ENCODE measurements at regions not wholly inside any gene's neighbourhood (a gene's known extent, or its start where the extent isn't known, plus 50 kb on each side); places are given as distances from the start of the nearest gene placed in this dataset.

DNA sequence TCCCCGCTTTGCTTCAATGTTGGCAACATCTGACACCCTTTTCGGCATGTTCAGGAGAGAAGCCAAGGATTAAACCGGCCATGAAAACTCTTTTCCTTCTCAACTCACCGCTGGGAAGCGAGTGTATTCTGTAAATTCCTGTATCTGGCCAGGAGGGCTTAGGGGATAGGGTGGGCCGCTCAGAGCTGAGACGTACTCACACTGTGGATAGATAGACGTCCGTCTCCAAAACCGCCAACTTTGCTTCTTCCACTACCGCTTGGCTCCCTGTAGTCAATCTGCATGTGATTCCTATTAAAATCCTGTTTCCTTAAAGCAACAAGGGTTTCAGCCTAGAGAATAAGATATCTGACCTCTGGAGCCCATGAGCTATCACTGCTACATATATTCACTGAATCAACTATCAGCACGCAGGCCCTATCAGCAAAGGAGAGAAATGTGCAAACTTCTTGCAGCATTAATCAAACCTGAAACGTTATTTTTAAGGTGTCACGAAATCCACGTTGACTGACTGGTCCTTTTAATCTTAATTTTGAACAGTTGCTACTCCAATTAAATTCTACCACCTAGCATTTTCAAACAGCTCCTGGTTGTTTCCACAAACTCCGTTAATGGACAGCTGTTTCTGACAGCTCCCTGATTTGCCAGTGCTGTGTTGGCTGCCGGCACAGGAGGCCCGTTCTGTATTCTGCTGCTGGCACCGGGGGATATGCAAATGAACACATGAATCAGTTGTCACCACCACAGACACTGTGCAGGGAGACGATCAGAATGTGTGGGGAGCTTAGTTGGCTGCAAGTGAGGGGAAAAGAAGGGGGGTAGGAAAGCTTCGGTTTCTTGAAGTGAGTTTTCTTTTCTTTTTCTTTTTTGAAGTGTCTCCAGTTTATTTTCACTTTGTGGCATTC, 438.9 kb upstream of the ARRDC4 start:
- H3K4me3 ChIP-seq (ENCODE audit: low read length): no peak overlapping the region
- no peak for TF ChIP-seq ZNF274 (IDR thresholded peaks at IDR 0.05; ENCODE audit: low read depth, low read length)

DNA sequence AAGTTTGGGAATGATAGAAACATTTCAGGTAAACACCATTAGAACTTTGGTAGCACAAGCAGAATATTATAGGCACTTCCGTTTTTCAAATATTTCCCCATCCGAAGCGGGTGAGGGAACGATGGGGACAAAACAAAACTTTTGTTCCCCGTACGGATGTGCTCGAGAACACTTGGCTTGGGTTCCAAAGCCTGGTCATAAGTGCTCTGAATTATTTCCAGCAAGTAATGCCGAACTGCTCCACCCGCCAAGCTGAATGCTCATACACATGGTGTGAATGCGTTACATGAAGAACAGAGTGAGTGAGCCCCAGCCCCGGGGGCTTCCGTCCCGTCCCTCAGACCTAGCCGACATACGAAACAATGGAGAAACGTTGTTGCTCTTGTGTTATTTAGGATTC, 438.2 kb upstream of the ARRDC4 start:
- H3K4me3 ChIP-seq (ENCODE audit: low read length): no peak overlapping the region
- TF ChIP-seq ZNF274 (IDR thresholded peaks at IDR 0.05; ENCODE audit: low read depth, low read length): no peak

DNA sequence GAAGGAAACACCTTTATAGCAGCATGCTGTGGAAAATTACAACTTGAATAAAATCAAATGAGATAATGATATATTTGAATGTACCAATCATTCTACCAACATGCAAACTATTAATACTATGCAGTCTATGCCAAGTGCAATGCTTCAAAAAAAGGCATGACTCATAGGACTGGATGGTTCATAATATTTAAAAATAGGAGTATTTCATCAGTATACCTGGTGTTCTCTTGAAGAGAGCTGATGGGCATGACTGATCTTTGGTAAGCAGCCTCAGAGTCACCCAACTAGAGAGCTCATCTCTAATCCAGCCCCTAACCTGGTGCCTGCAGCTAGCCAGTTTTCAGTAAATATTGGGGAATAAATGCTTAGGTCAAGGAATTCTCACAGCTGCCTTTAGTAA, 434.7 kb upstream of the ARRDC4 start:
- H3K4me3 ChIP-seq (ENCODE audit: low read length): no peak overlapping the region
- TF ChIP-seq ZNF274 (IDR thresholded peaks at IDR 0.05; ENCODE audit: low read depth, low read length): no peak

DNA sequence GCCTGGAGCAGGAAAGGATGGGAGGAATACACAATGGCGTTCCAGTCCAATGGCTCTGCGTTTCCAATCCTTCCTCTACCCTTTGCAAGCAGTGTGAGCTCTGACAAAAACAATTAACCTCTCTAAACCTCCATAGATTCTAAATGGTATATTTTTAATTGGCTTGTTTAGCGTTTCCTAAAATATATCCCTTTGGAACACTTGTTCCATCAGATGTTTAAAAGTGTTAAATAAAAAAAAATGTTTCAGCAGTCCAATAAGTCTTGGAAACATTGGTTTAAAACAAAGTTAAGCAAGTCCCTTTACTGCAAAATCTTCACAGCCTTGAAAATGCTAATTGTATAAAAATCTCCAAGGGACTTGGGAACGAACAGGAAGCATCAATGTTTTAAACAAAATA, 432.3 kb upstream of the ARRDC4 start:
- H3K4me3 ChIP-seq (ENCODE audit: low read length): no peak overlapping the region
- TF ChIP-seq ZNF274 (IDR thresholded peaks at IDR 0.05; ENCODE audit: low read depth, low read length): no peak

DNA sequence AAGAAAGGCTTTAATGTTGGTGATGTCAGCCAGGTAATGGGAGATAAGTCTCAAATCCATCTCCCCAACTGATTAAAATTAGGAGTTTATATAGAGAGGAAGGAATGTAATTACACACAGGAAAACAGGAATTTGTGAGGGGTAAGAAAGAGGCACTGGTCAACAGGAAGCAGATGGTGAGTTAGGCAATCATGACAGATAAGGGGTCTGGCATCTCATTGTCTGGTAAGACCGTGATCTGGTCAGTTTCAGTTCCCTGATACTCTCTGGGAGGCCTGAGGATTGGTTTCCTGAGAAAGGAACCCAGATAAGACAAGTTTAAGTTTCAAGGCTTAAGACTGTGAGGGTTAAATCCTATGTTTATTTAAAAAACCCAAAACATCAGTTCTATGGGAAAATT, 414.7 kb upstream of the ARRDC4 start:
- no peak overlapping the region for H3K4me3 ChIP-seq (ENCODE audit: low read length)
- no peak for TF ChIP-seq ZNF274 (IDR thresholded peaks at IDR 0.05; ENCODE audit: low read depth, low read length)

DNA sequence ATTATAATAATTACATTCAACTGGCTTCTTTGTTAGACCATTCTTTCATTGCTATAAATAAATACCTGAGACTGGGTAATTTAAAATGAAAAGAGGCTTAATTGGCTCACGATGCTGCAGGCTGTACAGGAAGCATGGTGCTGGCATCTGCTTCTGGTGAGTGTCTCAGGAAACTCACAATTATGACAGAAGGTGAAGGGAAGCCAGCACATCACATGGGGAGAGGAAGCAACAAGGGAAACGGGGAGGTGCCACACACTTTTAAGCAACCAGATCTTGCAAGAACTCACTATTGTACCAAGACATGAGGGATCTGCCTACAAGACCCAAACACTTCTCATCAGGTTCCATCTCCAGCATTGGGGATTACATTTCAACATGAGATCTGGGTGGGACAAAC, 413.1 kb upstream of the ARRDC4 start:
- TF ChIP-seq ZNF274 (IDR thresholded peaks at IDR 0.05; ENCODE audit: low read depth, low read length): no peak
- no peak overlapping the region for H3K4me3 ChIP-seq (ENCODE audit: low read length)

DNA sequence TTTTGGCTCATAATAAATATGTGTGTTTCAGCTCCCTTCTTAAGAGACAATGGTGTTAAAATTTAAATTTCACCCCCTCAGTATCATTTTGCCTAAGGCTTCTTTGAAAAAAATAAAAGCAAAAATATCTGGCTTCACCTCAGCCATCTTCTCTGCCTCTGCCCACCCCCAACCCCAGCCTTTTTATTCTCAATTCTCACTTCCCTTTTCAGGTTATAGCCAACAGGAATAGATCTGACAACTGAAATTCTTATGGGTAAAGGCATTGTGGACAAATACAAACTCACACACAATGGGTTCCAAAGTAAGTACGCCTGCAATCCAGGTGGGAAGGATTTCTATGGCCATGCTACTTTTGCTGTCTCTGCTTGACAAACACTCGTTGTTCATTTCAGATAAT, 399.0 kb upstream of the ARRDC4 start:
- no peak overlapping the region for H3K4me3 ChIP-seq (ENCODE audit: low read length)
- no peak for TF ChIP-seq ZNF274 (IDR thresholded peaks at IDR 0.05; ENCODE audit: low read depth, low read length)

DNA sequence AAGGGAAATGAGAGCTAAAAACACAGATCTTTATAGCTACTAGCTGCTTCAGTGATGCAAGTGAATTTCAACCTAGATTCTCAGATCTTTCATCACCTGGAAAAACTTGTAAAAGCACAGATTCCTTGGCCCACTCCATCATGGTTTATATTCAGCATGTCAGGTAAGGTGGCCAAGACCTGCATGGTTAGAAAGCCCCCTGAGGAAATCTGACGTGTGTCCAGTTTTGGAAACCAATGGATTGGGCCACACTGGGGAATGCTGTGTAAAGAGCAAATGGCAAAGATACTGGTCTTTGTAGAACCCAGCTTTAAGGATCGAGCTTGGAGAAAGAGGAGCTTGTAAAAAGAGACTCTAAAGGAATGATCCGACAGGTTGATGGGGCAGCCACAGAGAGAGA, 397.0 kb upstream of the ARRDC4 start:
- no peak overlapping the region for H3K4me3 ChIP-seq (ENCODE audit: low read length)
- TF ChIP-seq ZNF274 (IDR thresholded peaks at IDR 0.05; ENCODE audit: low read depth, low read length): no peak

DNA sequence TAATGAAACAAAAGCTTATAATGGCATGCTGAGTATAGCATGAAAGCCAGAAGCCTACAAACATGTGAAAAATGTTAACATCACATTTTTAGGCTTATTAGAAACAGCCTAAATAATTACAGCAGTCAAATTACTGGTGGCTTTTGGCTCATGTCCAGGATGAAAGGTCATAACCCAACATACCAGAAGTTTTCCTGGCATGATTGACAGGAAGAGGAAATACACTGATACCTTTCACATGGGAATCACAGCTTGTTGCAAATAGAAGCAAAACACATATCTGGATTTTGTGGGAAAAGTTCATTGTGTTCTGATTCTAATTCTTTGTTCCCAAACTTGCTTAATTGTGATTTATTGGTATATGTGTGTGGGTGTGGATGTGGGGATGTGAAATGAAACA, 393.5 kb upstream of the ARRDC4 start:
- H3K4me3 ChIP-seq (ENCODE audit: low read length): no peak overlapping the region
- no peak for TF ChIP-seq ZNF274 (IDR thresholded peaks at IDR 0.05; ENCODE audit: low read depth, low read length)

DNA sequence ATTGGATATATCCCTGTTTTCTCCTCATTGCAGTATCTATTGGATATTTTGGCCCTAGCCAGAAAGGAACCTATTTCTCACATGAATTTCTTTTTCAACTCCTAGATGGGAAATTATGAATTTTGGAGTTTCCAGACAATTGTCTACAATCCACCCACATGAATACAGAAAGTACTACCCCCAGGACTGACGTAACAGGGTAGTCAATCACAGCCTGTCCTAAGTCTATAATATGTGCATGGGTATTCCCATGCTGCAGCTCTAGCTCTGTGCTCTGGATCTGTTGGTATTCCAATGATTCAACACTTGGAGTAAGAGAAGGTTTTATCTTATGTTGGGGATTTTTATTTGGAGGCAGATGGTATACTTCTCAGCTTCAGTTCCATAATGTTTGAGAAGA, 393.1 kb upstream of the ARRDC4 start:
- no peak for TF ChIP-seq ZNF274 (IDR thresholded peaks at IDR 0.05; ENCODE audit: low read depth, low read length)
- H3K4me3 ChIP-seq (ENCODE audit: low read length): no peak overlapping the region

DNA sequence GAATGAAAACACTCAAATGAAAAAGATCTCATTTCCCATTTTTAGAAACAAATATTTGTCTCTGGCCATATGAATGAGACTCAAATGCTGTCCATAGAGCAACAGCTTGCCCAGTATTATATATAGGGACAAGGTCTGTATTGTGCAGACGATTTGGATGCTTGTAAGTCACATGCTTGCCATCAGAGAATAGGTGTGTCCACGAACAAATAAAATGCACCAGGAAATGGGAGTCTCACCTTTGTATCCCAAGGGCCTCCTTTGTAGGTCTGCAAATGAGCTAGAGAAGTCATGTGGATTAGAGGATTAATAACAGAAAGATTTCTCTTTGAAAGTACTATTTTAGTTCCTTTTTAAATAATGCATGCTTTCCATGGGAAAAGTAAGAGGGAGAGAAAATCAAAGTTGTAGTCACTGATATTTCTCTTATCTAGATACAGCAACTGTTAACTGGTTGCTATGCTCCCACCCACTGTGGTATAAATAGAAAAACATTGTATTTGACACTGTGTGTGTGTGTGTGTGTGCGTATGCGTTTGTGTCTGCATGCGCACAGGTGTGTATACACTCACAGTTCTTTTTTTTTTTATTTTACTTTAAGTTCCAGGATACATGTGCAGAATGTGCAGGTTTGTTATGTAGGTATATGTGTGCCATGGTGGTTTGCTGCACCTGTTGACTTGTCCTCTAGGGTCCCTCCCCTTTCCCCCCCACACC, 383.4 kb upstream of the ARRDC4 start:
- TF ChIP-seq ZNF274 (IDR thresholded peaks at IDR 0.05; ENCODE audit: low read depth, low read length): no peak
- H3K4me3 ChIP-seq (ENCODE audit: low read length): no peak overlapping the region

DNA sequence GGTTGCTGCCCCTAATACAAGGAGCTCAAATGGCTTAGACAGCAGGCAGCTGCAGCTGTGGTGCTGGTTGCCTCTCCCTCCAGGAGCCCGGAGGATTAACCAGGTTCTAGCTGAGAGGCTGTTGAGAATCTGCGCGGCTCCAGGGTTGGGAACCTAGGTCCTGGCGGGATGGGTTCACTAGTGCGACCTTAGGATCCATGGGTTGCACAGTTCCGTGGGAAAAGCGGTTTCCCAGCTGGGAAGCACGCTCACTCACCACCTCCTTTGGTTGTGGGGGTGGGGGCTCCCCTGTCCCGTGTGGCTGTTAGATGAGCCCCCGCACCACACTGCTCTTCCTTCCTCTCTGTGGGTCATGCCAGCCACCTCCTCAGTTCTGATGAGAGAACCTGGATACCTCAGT, 375.1 kb upstream of the ARRDC4 start:
- TF ChIP-seq ZNF274 (IDR thresholded peaks at IDR 0.05; ENCODE audit: low read depth, low read length): no peak
- H3K4me3 ChIP-seq (ENCODE audit: low read length): no peak overlapping the region

DNA sequence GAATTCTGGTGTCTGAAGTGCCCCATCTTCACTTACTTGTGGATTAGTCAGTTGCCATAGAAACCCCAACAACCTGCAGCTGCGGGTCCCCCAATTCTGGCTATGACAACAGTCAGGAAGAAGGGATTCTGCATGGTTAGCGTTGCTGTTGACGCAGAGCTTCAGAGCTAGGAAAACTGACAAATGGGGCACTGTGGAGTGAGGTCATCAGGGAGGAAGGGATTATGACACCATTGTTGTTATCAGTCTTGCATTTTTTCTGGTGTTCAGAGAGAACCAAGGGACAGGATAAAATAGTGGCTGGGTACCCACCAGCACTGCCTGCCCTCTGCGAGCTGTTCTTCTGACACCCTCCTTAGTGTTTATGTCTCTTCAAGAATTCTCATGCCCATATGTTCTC, 367.7 kb upstream of the ARRDC4 start:
- H3K4me3 ChIP-seq (ENCODE audit: low read length): no peak overlapping the region
- no peak for TF ChIP-seq ZNF274 (IDR thresholded peaks at IDR 0.05; ENCODE audit: low read depth, low read length)

DNA sequence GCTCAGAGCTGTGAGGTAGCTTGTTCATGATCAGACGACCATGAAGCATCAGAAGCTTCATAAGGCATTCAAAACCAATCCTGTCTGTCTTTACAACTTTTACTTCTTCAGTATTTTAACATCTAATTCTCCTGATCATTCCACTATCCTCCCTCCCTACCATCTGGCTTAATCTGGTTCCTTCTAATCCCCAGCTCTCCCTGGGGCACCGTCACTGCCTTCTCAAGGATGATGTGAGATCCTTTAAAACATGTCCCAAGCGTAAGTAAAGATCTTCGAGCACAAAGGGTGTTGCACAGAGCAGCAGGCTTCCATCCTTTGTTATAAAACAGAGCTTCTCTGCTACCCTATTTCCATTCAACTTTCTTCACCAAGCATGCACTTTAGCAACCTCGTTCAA, 362.7 kb upstream of the ARRDC4 start:
- no peak for TF ChIP-seq ZNF274 (IDR thresholded peaks at IDR 0.05; ENCODE audit: low read depth, low read length)
- H3K4me3 ChIP-seq (ENCODE audit: low read length): no peak overlapping the region

DNA sequence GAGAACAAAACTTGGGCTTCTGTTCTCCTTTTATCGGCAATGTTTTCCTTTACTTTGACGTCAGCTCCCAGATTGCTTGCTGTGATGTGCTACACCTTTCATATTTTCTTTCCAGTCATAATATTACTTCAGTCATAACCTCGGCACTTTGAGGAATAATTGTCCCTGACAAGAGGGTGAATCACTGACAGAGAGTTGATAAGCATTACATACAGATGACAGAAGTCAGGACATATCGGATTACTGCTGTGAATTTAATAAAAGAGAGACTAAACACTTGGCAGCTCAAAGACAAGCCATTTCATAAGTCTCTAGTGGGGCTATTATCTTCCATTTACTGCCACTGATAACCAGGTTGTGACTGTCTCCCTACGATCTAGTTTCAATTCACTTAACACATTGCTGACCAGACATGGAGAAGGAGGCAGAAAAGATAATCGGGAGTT, 362.1 kb upstream of the ARRDC4 start:
- TF ChIP-seq ZNF274 (IDR thresholded peaks at IDR 0.05; ENCODE audit: low read depth, low read length): no peak
- no peak overlapping the region for H3K4me3 ChIP-seq (ENCODE audit: low read length)
